HG03066 (cell line): ENCODE measurements at regions not wholly inside any gene's neighbourhood (a gene's known extent, or its start where the extent isn't known, plus 50 kb on each side); places are given as distances from the start of the nearest gene placed in this dataset.

ENCODE experiments used
- ATAC-seq: cut with Tn5 transposase; IDR thresholded peaks from one replicate; pipeline ENCODE4 v1.9.1; 2021; ENCODE audit warnings: low read depth; ENCODE audit not compliant: unreplicated experiment

DNA sequence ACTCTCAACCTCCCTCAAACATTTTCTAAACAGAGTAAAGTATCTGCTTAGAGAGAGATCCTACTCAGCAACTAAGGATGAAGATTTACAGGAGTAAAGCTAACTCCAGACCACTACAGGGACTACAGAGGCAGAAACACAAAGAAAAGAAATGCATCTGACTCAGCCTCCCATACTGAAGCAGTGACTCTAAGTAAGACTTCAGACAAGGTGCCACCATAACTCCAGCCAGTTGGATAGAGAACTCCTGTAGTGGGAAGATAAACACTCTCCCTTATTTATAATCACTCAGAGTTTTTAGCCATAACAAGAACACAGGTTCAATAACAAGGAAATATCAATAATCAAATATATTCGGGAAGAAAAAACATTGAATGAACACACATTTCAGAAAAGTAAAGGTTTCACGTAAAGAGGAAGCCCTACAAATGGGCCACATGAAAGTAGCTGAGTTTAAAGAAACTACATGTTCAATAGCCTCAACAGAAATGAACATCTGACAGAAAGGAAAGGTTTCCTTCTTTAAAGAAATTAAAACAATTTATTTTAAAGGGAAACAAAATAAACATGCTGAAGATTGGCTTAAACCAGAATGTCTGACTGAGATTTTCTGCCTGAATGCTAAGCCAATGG is 519.9 kb downstream of the KCNJ3 start:
- ATAC-seq, result peak; percentile 33

DNA sequence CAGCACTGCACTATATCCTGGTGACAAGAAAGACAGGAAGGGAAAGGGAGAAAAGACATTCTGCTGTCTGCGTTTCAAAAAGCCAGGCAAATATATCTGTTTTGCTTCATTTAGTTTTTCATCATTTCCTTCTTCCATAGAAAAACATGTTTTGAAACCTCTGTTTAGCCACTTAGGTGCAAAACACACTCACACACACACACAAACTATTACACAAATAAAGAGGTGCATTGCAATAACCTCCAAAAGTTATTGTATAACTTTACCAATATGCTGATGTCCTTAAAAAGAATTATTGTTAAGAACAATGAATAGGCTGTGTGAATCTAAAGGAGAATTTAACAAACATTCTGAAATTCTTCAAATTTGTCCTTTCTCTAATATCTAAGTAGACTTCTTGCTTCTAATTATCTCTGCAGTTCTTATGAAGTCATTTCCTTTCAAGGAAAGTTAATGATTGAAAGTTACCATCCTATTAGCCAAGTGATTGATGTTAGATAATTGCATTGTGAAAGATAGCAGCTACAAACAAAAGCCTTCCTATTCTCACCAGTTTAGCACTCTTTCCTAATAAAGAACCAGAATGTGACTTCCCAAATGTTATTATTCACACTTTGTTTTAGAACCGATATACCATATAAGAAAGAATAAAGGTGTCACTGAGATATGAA is 516.7 kb downstream of the KCNJ3 start:
- ATAC-seq, result peak; percentile 41

DNA sequence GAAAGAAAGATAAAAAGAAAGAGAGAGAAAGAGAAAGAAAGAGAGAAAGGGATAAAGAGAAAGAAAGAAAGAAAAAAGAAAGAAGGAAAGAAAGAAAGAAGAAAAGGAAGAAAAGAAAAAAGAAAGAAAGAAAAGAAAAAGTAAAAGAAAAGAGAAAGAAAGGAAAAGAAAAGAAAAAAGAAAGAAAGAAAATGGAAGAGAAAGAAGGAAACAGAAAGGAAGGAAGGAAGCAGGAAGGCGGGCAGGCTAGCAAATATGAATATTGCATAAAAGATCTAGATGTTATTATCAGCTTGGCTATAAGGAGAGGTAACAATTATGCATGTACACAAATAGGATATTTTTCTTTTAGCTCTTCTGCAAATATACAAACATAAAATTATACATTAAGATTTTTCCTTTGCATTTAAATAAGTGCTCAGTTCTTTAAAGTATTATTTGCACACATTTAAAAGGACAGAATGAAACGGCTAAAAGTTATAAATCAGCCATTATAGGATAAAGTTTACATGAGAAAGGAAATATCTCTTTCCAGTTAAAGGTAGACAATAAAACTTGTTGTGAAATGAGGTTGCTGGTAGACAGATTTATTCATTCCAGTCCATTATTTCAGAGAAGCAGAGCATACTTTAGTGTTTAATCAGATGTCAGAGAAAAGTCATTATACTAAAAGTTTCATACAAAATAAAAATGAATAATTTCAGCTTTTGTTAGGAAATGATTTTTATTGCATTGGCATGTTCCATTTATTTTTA is 511.4 kb downstream of the KCNJ3 start:
- ATAC-seq, result no peak

DNA sequence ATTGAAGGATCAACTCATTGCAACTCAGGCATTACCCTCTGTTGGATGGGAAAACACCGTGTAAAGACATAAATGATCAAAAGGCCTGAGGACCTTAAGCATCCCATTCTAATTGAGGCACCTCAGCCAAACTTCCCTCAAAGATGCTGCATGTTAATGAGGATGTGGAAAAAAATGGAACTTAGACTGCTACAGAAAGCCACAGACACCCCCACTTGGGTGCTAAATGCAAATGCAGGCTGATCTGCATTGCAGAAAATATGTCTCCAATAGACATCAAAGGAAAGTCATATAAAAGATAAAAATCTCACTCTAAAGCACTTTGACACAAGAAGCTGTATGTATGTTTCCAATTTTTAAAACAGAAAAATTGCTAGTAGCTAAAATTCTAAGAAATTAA is 504.7 kb downstream of the KCNJ3 start:
- ATAC-seq, result no peak

DNA sequence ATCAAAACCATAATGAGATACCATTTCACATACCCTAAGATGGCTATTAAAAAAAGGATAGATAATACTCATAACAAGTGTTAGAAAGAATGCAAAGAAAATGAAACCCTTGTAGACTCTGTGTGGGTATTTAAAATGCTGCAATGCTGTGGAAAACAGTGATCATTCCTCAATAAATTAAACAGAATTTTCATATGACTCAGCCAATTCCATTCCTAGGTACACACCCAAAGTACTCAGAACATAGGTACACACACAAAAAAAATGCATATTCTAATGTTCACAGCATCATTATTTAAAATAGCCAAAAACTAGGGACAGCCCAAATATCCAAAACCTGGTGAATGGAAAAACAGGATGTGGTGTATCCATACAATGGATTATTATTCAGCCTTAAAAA is 502.3 kb downstream of the KCNJ3 start:
- ATAC-seq, result no peak

DNA sequence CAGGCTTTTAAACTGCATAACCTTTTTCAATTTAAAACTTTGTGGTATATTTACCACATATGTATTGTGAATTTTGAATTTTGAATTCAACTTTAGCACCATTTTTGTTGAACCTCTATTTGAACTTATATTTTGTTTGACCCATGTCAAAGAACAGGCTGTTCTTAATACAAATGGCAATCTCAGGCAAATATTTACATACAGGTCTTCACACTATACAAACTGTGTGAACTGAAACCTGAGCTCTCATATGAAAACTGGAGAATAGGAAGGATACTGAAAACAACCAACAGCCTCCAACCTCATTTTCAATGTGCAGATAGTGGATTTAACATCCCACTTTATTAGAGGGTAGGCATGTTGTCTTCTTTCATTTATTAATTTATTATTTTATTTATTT is 491.8 kb downstream of the KCNJ3 start:
- no peak for ATAC-seq

DNA sequence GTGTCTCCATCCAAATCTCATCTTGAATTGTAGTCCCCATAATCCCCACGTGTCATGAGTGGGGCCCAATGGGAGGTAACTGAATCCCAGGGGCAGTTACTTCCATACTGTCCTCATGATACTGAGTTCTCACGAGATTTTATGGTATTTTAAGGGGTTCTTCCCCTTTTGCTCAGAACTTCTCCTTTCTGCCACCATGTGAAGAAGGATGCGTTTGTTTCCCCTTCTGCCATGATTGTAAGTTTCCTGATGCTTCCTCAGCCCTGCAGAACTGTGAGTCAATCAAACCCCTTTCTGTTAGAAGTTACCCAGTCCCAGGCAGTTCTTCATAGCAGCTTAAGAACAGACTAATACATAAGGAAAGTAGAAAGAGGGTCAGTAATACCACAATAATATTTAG is 480.4 kb downstream of the KCNJ3 start:
- no peak for ATAC-seq

DNA sequence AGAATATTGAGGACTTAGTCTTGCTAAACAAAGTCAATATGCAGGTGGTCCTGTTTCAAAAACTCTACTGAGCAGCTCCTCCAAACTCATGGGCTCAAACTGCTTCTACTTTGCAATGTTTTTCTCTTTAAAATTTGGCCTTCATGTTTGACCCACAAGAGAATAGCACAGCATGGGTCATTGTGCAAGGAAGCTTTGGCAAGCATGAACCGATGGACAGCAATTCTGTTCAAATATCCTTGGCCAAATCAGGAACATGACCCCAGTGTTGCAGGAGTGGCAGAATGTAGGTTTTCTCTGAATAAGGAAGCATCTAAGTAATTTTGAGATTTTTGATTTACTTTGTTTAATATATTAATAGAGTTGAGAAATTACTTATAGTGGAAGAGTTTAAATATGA is 477.9 kb downstream of the KCNJ3 start:
- no peak for ATAC-seq

DNA sequence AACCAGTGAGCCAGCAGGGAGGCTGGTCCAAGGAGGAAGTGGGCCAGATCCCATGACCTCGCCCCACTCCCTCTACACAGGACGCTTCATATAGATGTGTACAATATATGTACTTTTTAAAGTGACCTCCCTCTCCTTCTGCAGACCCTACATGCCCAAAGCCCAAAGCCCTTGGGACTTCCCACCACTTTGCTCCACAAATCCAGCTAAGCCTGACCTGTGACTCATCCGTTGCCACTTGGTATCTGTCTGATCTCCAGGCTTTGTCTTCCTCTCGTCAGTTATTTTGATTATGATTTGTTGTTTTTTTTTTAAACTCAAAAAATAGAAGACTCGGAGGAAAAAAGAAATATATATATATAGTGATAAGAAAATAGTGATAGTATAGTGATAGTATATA is 470.8 kb downstream of the KCNJ3 start:
- no peak for ATAC-seq

DNA sequence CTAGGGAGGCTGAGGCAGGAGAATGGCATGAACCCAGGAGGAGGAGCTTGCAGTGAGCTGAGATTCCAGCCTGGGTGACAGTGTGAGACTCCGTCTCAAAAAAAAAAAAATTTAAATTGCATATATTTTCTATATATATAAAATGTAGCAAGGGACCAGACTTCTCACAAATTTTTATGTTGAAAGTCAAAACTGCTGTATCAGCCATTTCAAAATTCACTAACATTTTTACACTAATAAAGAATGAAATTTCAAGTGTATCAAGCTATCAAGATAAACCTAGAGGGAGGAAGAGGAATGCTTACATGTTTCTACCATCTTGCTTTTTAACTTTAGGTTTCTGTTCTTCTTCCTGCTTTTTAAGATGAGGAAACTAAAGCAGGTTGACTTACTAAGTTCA is 464.0 kb downstream of the KCNJ3 start:
- ATAC-seq, result no peak

DNA sequence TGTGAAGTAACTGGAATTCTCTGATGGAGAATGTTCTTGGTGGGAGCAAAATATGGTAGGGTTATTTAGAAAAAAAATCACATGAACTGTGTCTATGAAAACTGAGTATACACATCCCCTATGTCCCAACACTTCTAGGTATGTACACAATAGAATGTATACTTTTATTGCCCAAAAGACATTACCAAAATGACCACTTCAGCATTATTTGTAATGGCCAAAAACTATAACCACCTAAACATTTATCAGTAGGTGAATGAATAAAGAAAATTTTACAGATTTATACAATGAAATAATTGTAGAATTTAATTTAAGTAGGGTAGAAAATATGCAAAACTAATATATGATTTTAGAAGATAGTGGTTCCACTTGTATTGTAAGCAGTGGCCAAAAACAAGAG is 462.8 kb downstream of the KCNJ3 start:
- no peak for ATAC-seq

DNA sequence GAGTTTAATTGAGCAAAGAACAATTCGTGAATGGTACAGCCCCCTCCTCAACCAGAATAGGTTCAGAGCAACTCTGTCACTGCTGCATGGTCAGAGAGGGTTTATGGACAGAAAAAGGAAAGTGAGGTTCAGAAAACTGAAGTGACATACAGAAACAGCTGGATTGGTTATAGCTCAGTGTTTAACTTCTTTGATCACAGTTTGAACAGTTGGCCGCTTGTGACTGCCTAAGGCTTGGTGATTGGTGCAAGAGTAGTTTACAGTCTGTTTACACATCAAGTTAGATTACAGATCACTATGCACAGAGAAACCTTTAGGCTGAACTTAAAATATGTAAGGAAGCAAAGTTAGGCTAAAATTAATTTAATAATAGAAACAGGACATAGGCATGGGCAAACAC is 459.2 kb downstream of the KCNJ3 start:
- ATAC-seq, result no peak

DNA sequence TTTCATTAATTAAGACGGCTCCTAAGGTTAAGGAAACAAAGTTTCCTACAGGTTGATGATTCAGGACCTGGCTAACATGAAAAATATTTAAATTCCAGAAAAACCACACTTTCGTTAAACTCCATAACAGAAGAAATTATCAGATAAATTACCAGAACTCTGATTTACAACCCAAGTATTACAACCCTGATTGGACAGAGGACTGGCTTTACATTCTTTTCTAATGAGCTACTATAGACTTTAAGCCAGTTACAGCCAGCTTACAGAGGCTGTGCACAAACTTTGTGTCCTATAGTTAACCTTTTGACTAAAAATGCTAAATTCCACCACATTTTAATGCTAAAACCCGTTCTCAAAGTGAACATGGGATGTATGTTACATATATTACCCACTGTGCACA is 458.6 kb downstream of the KCNJ3 start:
- ATAC-seq, result no peak

DNA sequence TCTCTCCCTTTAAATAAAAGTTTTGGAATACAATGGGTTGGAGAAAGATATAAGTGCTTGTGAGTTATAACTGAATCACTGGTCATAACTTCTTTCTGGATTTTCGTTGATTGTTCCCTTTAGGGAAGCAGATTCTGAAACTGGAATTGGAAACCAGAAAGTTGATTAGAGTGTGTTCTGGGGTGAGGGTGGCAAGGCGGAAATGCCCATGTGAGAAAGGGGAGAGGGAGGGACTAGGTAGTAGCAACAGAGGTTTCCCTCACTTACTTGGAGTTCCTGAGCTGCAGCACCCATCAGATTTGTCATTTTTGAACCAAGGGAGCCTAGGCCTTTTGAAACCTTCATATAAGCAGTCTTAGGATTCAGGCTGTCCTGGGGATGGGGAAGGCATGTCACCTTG is 453.4 kb downstream of the KCNJ3 start:
- no peak for ATAC-seq

DNA sequence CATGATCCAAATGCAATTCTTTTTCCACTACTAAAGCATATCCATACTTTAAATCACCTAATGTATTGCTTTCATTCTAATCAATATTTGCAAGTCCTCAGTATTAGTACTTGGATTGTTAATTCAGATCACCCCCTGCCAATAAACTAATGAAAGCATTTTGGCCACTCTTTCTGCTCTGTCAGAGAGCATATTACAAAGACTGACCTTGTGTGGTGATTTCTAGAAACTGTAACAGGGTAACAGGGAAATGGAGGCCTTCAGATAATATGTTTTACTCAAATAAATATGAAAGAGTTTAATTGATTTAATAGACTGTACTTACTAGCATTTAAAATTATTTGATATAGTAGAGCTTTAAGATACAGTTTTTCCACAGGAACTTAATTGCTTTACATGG is 453.0 kb downstream of the KCNJ3 start:
- no peak for ATAC-seq

DNA sequence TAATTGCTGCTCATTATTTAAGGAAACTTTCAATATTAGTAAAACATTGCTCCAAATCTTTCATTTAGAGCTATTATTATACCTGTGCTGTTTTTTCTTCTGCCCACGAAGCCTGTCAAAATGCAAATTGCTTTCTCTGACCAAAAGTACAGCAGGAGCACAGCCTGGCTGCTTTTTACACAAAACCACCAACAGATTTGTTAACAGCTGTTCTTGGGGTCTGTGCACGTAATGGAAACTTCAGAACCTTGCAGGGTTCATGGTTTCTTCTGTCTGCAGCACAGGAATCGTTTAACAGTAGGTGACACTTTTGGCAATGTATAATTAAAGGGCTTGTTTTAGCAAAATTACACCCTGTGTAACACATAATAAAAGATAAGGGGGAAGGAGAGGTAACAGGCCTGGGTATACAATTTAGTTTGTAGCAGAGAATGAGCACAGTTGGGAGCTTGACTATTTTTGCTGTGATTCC is 447.3 kb downstream of the KCNJ3 start:
- peak; percentile 98 for ATAC-seq

DNA sequence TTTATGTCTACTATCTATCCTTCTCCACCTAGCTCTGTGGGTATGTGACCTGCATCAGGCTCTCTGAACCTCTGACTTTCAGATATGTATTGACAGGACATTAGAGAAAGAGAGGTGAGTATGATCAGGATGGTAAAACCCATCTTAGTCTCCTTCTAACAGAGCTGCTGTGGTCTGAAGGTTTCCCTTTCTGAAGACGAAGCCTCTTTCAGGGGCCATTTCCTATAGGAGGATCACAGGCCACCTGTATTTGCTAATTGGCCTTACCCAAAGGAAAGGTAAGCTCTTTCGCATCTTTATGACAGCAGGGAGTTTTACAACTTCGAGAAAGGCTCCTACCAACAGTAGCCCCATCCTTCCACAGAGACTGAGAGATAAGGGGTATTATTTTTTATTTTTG is 442.9 kb downstream of the KCNJ3 start:
- ATAC-seq, result no peak

DNA sequence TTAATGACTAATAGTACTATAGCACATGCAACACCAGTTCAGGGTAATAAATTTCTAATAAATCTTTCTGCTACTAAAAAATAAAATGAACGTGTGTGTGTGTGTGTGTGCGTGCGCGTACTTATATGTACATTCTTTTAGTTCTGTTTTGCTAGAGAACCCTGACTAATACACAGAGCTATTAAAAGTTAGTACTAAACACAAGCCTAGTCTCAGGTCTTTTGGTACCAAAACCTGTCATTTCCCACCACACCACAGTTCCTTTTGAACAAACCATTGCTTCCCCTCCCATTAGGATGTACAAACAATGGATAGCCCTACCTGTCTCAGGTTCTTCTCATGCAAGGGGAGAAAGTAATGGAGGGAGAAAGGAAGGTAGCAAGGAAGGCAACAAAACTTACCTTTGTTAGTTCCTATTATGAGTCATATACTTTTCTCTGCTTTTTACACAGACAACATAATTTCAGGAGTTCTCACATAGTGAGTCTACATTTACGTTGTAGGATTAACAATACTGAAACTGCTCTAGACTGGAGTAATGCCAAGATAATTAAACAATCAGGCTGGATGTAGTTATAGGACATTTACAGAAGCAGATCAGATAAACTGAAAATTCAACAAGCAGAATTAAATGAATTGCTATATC is 427.2 kb downstream of the KCNJ3 start:
- ATAC-seq, result no peak

DNA sequence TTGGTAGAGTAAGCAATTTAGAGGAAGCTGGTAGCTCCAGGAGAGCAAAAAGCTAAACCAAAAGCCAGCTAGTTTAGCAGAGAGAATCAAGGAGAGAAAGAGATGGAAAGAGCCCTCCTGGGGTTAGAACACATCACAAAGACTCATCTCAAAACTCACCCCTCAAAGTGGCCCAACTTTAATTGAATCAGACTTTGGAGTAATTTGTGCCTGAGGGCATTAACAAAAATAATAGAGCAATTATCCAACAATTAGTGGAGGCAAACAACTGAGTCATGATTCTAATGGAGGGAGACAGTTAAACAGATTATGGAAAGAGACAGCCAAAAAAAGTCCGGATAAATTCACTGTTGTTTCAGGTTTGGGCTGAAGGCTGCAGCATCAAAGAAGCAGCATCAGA is 417.4 kb downstream of the KCNJ3 start:
- ATAC-seq, result no peak

DNA sequence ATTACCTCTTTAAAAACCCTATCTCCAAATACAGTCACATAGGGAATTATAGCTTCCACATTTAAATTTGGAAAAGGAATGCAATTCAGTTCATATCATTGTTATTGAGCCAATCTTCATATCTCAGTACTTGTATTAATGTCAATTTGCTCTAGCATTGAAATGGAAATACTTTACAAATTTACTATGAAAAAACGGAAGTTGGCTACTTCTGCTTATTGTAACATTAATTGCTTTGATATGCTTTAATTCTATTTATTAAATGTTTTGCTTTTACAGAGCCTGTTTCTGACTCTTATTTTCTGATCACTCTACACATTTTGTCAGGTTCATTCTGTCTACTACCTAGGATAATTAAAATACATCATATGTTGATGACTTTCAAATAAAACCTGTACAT is 412.6 kb downstream of the KCNJ3 start:
- no peak for ATAC-seq

DNA sequence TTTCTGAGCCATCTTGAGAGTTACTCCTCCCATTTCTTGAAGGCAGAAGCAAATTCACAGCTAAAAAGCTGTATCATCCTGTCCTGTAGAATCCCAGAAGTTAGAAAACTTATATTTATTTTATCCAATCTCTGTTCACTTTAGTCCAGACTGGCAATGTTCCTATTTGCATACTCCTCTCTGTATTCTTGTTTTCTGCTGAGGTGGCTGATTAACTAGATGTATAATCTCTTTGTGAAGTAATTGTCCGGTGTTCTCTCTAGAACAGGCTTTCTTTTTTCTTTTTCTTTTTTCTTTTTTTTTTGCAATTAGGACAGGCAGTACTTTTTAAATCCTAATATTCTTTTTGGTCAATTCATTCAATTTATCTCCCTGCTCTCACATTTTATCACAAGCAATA is 411.0 kb downstream of the KCNJ3 start:
- no peak for ATAC-seq
